ENCODE measurements at regions not wholly inside any gene's neighbourhood (a gene's known extent, or its start where the extent isn't known, plus 50 kb on each side); places are given as distances from the start of the nearest gene placed in this dataset.
"Not testable (repeated sequence)": the region's sequence is repeated elsewhere in the genome, so short reads cannot be mapped to it uniquely, and the experiment has no call there.

- no peaks in the 10 kb centered on the region for H3K4me1 ChIP-seq
- intact Hi-C loops (cut with DNase I) = no loop called here
- DNase-seq (no peak), ATAC-seq (no peak)
- H3K36me3 ChIP-seq = no peaks in the 10 kb centered on the region
- no peak overlapping the region for H3K4me3 ChIP-seq
- H3K27ac ChIP-seq = no peak overlapping the region
- no peaks in the 10 kb centered on the region for H3K27me3 ChIP-seq
- TF ChIP-seq, protein P1, sequence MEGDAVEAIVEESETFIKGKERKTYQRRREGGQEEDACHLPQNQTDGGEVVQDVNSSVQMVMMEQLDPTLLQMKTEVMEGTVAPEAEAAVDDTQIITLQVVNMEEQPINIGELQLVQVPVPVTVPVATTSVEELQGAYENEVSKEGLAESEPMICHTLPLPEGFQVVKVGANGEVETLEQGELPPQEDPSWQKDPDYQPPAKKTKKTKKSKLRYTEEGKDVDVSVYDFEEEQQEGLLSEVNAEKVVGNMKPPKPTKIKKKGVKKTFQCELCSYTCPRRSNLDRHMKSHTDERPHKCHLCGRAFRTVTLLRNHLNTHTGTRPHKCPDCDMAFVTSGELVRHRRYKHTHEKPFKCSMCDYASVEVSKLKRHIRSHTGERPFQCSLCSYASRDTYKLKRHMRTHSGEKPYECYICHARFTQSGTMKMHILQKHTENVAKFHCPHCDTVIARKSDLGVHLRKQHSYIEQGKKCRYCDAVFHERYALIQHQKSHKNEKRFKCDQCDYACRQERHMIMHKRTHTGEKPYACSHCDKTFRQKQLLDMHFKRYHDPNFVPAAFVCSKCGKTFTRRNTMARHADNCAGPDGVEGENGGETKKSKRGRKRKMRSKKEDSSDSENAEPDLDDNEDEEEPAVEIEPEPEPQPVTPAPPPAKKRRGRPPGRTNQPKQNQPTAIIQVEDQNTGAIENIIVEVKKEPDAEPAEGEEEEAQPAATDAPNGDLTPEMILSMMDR (IDR thresholded peaks at IDR 0.05) = no peak
- H3K9me3 ChIP-seq = no peaks in the 10 kb centered on the region
Measured at GRCh38 chr6:9841886-9842725, 572.8 kb downstream of the TFAP2A start.

- DNase-seq (no peak), ATAC-seq (no peak)
- Histone ChIP-seq H3K27ac (no peak overlapping the region), H3K36me3 (no peaks in the 10 kb centered on the region), H3K4me1 (no peaks in the 10 kb centered on the region), H3K9me3 (no peaks in the 10 kb centered on the region), H3K4me3 (no peak overlapping the region), H3K27me3 (no peaks in the 10 kb centered on the region)
- TF ChIP-seq, protein P1 (IDR thresholded peaks at IDR 0.05) = no peak
- intact Hi-C loops (cut with DNase I) = no loop called here
Measured at GRCh38 chr6:9834233-9834632, 580.6 kb downstream of the TFAP2A start.

DNA sequence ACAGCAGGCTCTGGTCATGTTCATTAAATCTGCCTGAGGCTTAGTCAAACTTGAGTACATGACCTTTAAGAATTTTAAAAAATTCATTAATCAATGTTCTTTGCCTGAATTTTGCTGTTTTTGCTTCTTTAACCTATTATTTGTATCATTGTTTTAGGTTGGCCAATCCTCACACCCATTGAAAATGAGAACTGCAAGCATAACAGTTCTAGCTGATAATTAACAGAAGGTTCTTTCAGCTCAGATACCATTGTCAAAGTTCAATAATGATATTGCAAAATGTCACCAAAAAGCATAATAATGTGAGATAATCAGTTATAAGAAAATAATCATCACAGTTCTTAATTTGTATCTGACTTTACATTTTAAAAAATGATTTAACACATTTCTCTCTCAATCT is 583.1 kb downstream of the TFAP2A start:
- intact Hi-C loops (cut with DNase I) = no loop called here
- Histone ChIP-seq H3K4me3 (no peak overlapping the region), H3K27me3 (no peaks in the 10 kb centered on the region), H3K36me3 (no peaks in the 10 kb centered on the region), H3K9me3 (no peaks in the 10 kb centered on the region), H3K4me1 (no peaks in the 10 kb centered on the region), H3K27ac (no peak overlapping the region)
- ATAC-seq (no peak), DNase-seq (no peak)
- TF ChIP-seq, protein P1 (IDR thresholded peaks at IDR 0.05) = no peak

- H3K4me1 ChIP-seq = no peaks in the 10 kb centered on the region
- no peak overlapping the region for H3K27ac ChIP-seq
- no peak for ATAC-seq
- no peaks in the 10 kb centered on the region for H3K36me3 ChIP-seq
- intact Hi-C loops (cut with DNase I) = no loop called here
- TF ChIP-seq, protein P1 (IDR thresholded peaks at IDR 0.05) = no peak
- H3K9me3 ChIP-seq = no peaks in the 10 kb centered on the region
- H3K4me3 ChIP-seq = no peak overlapping the region
- DNase-seq = no peak
- H3K27me3 ChIP-seq = no peaks in the 10 kb centered on the region
Measured at GRCh38 chr6:9830808-9831207, 584.1 kb downstream of the TFAP2A start.

- DNase-seq (no peak), ATAC-seq (no peak)
- Histone ChIP-seq H3K4me1 (no peaks in the 10 kb centered on the region), H3K4me3 (no peak overlapping the region), H3K27me3 (no peaks in the 10 kb centered on the region), H3K27ac (no peak overlapping the region), H3K36me3 (no peaks in the 10 kb centered on the region), H3K9me3 (no peaks in the 10 kb centered on the region)
- TF ChIP-seq, protein P1 (IDR thresholded peaks at IDR 0.05) = no peak
- intact Hi-C loops (cut with DNase I) = no loop called here
Measured at GRCh38 chr6:9825526-9825925, 589.3 kb downstream of the TFAP2A start.

DNA sequence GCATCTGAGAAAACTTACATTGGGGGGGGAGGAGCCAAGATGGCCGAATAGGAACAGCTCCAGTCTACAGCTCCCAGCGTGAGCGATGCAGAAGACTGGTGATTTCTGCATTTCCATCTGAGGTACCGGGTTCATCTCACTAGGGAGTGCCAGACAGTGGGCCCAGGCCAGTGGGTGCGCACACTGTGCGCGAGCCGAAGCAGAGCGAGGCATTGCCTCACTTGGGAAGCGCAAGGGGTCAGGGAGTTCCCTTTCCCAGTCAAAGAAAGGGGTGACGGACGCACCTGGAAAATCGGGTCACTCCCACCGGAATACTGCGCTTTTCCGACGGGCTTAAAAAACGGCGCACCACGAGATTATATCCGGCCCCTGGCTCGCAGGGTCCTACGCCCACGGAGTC is 604.1 kb downstream of the TFAP2A start:
- DNase-seq; H3K4me3 ChIP-seq; H3K9me3 ChIP-seq; intact Hi-C loops (cut with DNase I); H3K36me3 ChIP-seq; H3K27ac ChIP-seq; ATAC-seq; H3K4me1 ChIP-seq; H3K27me3 ChIP-seq: not testable (repeated sequence)

Data from upper lobe of right lung (tissue), 1 donor.